NCI-H1930 (cell line): ENCODE measurements at regions not wholly inside any gene's neighbourhood (a gene's known extent, or its start where the extent isn't known, plus 50 kb on each side); places are given as distances from the start of the nearest gene placed in this dataset.

Experiments
- DNase-seq, 2 experiments: peaks; one replicate each; lab custom pipeline; 2025; lab: John Stamatoyannopoulos, UW

DNA sequence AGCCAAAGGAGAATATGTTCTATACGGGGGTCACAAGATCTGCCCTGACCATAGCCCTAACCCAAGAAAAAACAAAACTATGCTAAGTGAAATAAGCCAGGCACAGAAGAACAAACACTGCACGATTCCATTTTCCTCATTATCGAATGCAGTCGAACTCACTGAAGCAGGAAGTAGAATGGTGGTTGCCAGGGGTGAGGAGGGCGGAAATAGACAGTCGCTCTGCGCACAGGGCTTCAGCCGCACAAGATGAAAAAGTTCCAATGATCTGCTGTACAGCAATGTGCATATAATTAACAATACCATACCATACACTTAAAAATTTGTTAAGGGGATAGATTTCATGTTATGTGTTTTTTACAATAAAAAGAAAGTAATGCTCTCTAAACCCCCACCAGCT lies 257.7 kb downstream of the TXNL1 start:
- DNase-seq: no peak

DNA sequence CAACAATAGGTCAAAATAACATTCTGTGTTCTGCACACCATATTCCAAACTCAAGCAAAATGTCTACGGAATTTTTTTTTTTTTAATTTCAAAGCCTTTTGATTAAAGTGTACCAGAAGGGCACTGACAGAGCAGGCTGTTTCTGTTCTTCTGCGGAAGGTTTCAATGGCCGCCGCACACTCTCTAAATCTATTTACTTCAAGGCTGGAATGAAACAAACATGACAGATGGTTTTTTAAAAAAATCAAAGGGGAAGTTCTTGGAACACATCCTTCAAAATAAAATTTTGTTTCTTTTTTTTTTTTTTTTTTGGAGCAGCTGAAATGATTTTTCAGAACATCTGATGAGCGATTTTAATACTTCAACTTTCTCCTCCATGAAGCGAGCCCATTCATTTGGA lies 259.1 kb downstream of the TXNL1 start:
- no peak for DNase-seq

DNA sequence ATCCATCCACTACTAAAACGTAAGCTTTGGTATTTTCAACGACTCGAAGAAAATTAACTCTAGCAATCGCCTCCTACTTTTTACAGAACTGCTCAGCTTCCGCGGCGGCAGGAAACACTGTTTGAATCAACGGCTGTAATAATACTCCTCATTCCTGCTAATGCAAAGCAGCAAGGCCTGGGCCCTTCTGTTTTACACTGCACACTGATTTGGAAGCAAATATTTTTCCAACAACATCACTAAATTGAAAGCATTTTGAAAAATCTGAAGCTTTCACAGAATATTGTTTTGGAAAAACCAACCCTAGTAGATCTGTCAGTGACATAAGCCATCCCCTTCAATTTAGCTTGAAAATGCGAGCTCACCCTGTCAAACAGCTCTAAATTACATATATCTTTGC lies 261.2 kb downstream of the TXNL1 start:
- DNase-seq: no peak

DNA sequence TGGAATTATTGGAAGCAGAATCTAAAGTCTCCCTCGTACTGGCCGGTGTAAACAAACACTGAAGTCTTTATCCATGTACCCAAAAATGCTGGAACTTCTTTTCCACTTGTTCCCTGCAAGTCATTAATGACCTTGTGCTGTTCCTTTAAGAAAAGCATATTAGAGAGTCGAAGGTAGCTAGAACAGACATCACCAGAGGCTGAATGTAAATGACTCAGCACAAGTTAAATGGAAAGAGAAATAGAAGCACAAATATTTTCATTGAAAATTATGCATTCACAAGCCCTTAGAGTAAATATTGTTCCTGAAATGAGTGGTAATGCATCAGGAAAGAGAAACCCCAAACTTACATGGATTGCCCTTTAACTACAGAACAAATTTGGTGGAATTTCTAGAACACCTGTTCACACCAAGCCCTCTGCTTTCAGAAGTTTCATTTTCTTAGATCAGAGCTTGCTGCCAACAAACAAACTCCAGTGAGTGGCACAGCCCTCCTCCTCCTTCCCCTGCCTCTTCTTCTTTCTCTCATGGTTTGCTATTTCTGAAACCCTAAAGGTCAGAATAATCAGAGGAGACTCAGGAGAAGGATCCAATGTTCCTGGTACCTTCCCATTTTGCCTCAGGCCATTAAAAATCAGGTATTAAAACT lies 264.3 kb downstream of the TXNL1 start:
- peak in 1 of 2 experiments; percentile 19 for DNase-seq

DNA sequence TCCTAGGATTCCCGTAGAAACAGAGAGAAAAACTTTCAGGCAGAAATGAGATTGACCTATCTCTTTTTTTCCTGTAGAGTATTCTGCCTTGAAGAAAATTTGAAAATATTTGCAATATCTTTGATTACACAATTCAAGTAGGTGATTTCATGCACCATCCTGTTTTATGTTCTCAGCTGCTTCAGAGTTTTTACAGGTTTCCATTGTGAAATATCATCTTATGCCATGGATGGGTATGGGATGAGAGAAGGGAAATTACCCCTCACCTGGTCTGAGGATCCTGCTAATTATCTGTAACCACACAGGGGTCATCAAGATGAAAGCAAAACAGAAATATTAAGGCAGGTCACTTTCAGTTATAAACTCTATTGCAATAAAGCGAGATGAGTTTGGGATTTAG lies 264.8 kb downstream of the TXNL1 start:
- no peak for DNase-seq

DNA sequence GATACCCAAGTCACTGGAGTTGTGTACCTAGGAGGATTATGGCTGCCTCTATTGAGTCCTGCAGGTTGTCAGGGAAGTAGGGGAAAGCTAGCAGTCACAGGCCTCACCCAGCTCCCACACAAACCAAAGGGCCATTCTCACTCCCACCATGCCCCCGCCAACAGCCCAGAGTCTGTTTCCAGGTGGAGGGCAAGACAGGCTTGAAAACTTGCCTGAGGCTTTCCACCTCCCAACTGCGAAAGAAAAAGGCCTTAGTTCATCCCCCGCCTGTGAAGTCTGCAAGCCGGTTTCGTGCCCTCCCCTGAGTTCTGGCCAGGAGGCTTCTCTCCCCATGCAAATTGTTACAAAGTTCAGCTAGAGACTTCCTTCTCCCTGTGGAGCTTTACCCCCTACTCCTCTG lies 270.3 kb downstream of the TXNL1 start:
- no peak for DNase-seq

DNA sequence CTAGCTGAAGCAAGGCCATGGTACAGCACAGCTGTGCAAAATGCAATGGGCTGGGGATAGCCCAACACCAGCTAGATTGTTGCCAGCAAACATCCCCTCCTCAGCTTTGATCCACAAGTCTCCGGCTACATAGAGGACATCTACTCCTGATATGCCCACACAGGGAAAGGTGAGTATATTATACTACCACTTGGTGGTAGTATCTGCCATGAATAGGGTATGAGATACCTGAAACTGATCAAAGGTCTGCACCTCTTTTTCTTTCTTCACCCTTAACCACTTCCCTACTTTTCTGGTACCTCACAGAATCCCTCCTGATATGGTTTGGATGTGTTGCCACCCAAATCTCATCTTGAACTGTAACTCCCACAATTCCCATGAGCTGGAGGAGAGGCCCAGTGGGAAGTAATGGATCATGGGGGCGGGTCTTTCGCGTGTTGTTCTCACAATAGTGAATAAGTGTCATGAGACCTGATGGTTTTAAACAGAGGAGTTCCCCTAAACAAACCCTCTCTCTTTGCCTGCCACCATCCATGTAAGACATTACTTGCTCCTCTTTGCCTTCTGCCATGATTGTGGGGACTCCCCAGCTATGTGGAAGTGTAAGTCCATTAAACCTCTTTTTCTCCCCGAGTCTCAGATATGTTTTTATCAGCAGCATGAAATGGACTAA lies 279.6 kb downstream of the TXNL1 start:
- DNase-seq: peak in 1 of 2 experiments; percentile 11

DNA sequence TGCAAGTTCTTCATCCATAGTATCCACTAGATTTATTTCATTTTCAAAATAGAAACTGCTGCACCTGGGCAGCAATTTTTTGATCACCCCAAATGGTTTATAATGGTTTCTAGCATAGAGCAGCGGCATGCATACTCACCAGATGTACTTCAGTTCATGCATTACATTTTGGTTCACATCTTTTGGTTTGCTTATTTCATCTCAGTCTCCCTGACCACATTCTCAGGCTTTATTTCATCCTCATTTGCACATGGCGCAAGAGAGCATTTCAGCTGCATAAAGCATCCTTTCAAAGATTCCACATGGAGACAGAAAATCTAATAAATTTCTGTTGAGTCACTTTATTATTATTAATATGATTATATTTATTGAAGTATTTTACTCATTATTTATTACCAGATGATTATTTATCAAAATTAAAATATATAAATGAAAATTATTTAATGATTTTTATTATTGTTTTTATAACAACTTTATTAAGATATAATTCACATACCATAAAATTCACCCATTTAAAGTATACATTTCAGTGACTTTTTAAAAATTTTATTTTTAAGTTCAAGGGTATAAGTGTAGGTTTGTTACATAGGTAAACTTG lies 284.6 kb downstream of the TXNL1 start:
- DNase-seq: no peak

DNA sequence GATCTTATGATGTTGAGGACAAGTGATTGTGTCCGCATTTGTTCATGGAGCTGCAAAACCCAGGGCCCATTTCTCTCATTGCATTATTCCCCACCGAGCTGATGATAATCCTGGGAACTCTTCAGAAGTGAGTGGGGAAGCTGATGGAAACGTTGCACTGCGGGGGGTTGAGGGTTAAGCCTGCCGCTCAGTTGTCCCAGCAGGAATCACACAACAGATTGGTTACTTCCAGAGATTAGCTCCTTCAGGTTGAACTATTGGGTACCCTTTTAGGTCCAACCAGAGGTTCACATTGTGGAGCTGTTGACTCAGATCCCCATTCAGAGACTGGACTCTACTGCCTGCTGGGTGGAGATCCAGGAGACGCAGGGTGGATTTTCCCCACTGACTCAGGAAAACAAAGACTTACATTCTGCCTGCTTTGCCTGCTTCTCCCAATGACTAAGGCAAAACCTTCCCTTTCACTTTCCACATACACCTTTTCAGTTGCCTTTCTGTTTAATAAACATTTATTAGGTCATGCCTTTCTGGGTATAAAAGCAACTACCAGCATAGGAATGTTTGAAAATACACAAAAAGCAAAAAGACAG lies 286.4 kb downstream of the TXNL1 start:
- no peak for DNase-seq

DNA sequence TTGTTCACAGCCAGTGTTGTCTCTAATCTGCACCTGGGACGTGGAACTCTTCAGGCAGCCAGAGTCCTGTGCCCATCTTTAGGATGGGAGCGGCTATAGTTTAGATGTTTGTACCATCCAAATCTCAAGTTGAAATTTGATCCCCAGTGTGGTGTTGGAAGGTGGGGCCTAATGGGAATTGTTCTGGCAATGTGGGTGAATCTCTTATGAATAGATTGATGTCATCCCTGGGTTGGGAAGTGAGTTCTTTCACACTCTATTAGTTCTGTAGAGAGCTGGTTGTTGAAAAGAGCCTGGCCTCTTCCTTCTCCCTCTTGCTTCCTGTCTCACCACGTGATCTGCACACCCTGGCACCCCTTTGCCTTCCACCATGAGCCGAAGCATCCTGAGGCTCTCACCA lies 300.9 kb downstream of the TXNL1 start:
- DNase-seq: no peak

DNA sequence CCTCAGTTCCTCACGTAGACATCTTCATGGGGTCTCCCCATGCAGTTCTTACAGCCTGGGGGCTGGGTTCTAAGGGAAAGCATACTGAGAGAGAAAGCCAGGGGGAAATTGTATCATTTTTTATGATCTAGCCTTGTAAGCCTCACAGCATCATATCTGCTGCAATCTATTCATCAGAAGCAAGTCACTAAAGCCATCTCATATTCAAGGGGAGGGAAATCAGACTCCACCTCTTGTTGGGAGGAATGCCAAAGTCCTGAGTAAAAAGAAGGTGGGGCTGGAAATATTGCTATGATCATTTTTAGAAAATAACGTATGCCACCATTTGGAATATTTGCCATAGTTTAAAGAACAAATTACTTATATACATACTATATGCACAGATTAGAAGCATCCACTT lies 304.6 kb downstream of the TXNL1 start:
- no peak for DNase-seq

DNA sequence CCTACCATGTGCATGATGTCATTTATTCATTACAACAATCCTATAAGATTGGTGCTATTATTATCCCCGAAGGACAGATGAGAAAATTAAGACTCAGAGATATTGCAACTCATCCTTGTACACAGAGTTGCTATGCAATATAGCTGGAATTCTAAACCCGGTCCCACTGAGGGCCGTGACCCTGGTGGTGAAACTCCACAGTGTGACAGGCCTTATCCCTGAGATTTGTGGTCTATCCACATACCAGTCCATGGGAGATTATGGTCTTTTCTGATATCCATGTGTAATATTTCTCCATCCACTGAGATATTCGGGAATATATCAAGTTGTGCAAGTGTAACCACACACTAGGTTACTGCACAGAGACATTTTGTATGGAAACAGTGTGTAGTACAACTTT lies 305.2 kb downstream of the TXNL1 start:
- DNase-seq: no peak

DNA sequence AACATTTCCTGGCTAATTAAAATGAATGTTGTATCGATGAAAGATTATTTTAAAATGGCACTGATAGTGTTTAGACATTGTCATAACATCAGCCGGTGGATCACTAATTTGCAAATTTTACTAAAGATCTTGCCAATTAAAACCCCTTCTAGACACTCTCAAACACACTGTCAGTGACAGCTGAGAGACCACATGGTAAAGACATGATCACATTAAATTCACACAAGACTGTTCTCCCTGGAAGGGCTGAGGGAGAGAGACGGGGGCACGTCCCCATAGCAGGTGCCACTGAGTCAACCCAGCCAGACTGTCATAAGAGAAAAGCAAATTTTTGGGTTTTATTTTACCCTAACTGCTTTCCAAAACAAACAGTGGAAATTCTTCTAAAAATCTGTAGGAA lies 306.0 kb downstream of the TXNL1 start:
- DNase-seq: no peak

DNA sequence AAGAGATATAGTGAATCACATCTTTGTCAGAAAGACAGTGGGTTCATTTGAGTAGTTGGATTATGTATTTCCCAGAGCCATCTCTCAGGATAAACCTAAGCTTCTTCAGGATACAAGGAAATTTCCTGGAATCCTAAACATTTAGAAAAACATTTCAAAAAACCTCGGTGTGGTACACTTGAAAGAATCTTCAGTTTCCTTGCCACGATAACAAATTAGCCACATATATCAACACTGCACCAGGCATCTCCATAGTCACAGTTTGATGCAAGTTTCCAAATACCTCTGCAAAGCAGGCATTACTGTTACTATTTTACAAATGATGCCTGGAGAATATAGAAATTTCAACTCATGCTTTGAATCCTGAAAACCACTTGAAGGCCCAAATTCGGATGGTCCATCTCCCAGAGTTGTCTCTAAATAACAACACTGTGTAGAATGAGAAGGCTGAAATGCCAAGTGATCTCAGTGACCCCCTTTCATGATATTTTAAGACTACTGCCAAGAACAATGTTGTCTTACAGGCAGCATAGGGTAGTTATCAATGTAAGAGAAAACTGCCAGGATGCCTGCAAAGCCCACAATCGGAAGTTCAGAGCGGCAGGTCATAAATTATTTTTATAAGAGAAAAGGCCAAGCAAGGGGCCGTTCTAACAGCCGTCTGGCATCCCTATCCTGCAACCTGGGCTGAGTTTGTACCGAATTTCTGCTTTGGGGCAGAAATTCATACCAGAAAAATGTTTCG lies 307.9 kb downstream of the TXNL1 start:
- no peak for DNase-seq

DNA sequence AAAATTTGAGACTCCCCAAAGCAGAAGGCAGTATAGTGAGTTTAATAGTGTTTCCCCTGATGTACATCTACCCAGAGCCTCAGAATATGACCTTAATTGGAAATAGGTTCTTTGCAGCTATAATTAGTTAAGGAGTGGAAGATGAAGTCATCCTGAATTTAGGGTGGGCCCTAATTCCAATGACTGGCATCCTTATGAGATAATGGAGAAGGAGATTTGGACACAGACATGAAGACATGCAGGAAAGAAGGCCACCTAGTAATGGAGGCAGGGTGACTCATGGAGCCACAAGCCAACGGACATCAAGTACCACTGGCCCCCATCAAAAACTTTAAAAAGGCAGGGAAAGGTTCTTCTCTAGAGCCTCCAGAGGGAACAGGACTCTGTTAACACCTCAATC lies 308.9 kb downstream of the TXNL1 start:
- DNase-seq: no peak

DNA sequence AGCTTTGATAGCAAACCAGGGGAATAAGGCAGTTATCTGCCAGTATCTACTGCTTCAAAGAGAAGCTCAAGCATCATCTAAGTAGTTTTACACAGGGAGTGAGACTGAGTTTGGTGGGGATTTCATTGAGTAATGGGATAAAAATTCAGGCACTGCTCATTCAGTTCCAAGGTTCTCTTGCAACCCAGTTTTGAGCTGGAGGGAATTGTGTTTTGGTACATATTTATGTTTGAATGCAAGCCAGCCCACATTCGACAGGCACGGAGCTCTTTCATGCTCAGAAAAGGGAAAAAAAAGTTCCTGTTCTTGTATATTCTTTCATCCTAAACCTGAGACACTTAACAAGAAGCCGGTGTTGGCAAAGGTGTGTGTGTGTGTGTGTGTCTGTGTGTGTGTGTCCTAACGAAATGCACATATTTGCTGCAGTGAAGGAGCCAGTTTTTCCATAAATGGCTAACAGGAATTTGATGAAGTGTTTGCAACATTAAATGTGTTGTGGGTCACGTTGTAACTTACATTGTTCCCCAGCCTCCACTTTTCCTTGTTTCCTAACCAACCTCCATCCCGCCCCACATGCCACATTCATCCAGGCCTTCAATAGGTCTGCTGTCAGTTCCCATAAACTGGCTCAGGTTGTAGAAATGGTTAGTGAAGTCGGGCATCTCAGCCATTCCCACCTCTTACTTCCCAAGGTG lies 311.1 kb downstream of the TXNL1 start:
- DNase-seq: no peak

DNA sequence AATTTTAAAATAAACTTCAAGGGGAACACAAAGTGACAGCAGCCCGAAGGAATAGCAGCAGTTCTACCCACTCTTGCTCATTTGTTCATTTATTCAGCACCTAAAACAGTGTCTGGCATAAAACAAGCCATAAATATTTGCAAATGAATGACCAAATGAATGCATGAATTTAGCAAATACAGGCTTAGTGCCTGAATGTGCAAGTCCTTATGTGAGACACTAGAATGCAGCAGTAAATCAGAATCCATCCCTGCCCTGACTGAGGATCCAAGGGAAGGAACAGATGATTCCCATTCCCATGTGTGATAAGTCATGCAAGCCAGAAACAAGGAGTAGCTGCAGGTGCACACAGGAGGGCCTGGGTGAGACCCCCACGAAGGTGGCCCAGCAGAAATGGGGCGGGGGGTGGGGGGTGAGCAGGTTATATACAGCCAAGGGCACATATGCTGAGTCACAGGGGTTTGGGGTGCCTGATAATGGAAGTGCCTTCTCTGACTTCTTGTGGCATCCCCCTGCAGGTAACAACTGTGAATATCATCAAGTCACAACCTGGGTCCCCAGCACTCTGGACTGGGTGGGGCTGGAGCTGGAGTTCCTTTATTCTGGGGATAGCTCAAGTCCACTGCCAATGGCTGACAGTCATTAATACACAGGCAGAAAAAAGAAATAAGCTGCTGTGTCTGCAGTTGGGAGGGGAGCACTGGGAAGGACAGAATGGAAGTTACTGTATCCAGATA lies 311.9 kb downstream of the TXNL1 start:
- no peak for DNase-seq

DNA sequence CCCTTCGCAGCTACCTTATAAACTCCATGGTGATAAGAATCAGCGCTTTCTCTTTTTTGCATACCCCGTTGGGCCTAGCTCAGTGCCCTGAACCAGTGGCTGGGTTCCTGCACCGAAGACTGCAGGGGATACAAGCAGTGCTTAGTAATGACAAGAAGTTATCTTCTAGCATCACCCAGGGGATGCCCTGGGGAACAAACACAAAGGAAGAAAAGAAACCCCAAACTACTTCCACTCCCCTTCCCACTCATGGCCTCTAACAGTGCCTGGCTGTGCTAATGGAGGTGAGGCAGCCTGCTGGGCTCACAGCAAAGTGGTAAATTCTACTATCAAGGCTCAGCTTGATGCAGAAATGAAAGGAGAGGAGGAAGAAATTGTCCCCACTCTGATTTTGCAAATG lies 314.7 kb downstream of the TXNL1 start:
- no peak for DNase-seq

DNA sequence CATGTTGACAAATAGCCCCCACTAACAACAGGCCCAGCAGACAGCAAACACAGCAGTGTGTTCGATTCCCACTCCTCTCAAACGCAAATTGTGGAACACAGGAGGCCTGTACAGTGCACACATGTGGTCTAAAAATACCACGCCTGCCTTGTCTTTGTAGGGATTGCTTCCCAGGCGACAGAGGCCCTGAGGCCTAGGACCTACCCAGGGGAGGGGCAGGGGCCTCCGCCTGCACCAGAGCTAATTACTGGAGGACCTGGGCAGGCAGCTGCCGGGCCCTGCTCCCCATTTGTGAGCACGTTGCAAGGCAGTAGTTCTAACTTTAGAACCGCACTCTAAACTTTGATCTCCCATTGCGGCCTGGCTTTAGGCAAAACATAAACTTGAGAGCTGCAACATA lies 316.0 kb downstream of the TXNL1 start:
- DNase-seq: no peak

DNA sequence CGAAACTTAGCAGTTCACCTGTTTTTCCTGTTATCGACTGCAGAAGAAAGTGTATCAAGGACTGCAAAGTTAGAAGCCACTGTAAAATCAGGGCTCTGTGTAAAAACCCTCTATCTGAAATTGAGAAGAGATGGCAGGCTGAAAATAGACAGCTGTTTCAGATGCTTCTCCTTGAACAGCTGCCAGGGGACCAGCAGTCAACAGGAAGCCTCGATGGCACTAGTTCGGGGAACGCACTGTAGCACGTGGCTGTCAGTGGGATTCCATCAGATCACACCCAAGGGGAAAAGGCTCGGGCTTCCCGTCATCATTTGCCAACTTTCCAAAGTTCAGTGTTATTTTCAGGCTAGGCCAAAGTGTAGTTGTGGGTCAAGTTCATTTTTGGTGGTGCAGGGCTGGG lies 316.9 kb downstream of the TXNL1 start:
- no peak for DNase-seq

DNA sequence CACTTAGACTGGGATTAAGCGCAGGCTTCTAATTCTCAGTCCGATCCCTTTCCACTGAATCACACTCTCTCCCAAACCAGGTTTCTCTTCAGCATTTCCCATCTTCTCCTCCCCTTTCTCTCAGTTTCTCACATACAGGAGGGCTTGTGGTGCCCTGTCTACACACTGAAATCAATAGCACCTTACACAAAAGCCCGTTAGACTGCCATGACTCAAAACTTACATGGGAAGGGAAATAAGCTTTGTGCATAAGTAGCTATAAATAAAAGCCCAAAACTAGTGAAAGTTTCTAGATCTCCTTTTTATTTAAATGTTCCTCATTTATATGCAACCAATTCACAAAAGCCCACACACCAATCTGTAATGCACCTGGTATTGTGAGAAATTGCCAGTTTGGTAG lies 318.4 kb downstream of the TXNL1 start:
- DNase-seq: no peak
